CD4-positive, alpha-beta memory T cell (primary cell): ENCODE measurements at regions not wholly inside any gene's neighbourhood (a gene's known extent, or its start where the extent isn't known, plus 50 kb on each side); places are given as distances from the start of the nearest gene placed in this dataset.
"Not testable (repeated sequence)": the region's sequence is repeated elsewhere in the genome, so short reads cannot be mapped to it uniquely, and the experiment has no call there.

Experiments
- CTCF ChIA-PET: fragments of 350-600 bp; sonication (Branson Sonifier 250); formaldehyde crosslinking; loops from one replicate; lab custom pipeline; 2021; ENCODE audit warnings: inconsistent platforms; ENCODE audit not compliant: partially characterized antibody; lab: Charles Lee
- POLR2A ChIA-PET: fragments of 350-600 bp; sonication (Branson Sonifier 250); formaldehyde crosslinking; loops from one replicate; lab custom pipeline; 2021; ENCODE audit not compliant: partially characterized antibody; lab: Charles Lee
- DNase-seq, 5 donors: peaks; one replicate each; pipeline versions ENCODE4 v3.0.0 to v3.0.0-alpha.2; 2020 to 2022; ENCODE audit warnings: mixed read lengths in 1 of 5
- H3K27ac ChIP-seq: one replicate; pipeline ENCODE4 v1.7.0; 2013; ENCODE audit warnings: low read depth, low read length
- H3K27me3 ChIP-seq: 2 replicates; pipeline ENCODE4 v1.7.0; 2013; ENCODE audit warnings: mild to moderate bottlenecking, low read length, moderate library complexity; ENCODE audit not compliant: insufficient read depth
- H3K36me3 ChIP-seq: 2 replicates; pipeline ENCODE4 v1.7.0; 2013; ENCODE audit warnings: mild to moderate bottlenecking, low read length, moderate library complexity; ENCODE audit not compliant: insufficient read depth
- H3K4me1 ChIP-seq: 2 replicates; pipeline ENCODE4 v1.7.0; 2013; ENCODE audit warnings: mild to moderate bottlenecking, low read length, moderate library complexity; ENCODE audit not compliant: insufficient read depth
- H3K4me3 ChIP-seq, 2 donors: one replicate each; pipeline ENCODE4 v1.7.0; 2013; ENCODE audit warnings: low read length in 2 of 2, mild to moderate bottlenecking in 1 of 2
- H3K9me3 ChIP-seq, 2 donors: one replicate each; pipeline ENCODE4 v1.7.0; 2013; ENCODE audit warnings: low read length in 2 of 2, control low read depth in 1 of 2; ENCODE audit not compliant: control insufficient read depth in 1 of 2
- H3K27ac Mint-ChIP-seq, 7 donors: one replicate each; pipeline ENCODE4 v1.8.0; 2020 to 2021; ENCODE audit warnings: mixed read lengths in 7 of 7, mild to moderate bottlenecking in 6 of 7, inconsistent platforms in 3 of 7, moderate library complexity in 3 of 7
- H3K27me3 Mint-ChIP-seq, 2 donors: one replicate each; pipeline ENCODE4 v1.8.0; 2020 to 2021; ENCODE audit warnings: mixed read lengths in 2 of 2
- H3K36me3 Mint-ChIP-seq, 2 donors: one replicate each; pipeline ENCODE4 v1.8.0; 2020 to 2021; ENCODE audit warnings: mixed read lengths in 2 of 2, inconsistent platforms in 1 of 2, mild to moderate bottlenecking in 1 of 2
- H3K4me1 Mint-ChIP-seq, 4 donors: one replicate each; pipeline ENCODE4 v1.8.0; 2020 to 2021; ENCODE audit warnings: mixed read lengths in 4 of 4, mild to moderate bottlenecking in 1 of 4
- H3K4me3 Mint-ChIP-seq, 8 donors: one replicate each; pipeline ENCODE4 v1.8.0; 2020 to 2021; ENCODE audit warnings: mixed read lengths in 8 of 8, mild to moderate bottlenecking in 7 of 8, moderate library complexity in 6 of 8, inconsistent platforms in 3 of 8
- H3K9me3 Mint-ChIP-seq, 8 donors: one replicate each; pipeline ENCODE4 v1.8.0; 2020 to 2021; ENCODE audit warnings: mixed read lengths in 8 of 8, mild to moderate bottlenecking in 5 of 8, inconsistent platforms in 3 of 8, moderate library complexity in 1 of 8
- intact Hi-C: fragments of 100-400 bp; cut with micrococcal nuclease; formaldehyde crosslinking; loops from one replicate; pipeline ENCODE4 v1.15.1; 2023

GRCh38 chr5:14028938-14029584, 84.6 kb upstream of the DNAH5 start:
- no peaks in the 10 kb centered on the region for H3K36me3 Mint-ChIP-seq
- peaks cover 0 to 12% (median under 1%) of the 10 kb centered on the region in 8 donors for H3K9me3 Mint-ChIP-seq
- no peak overlapping the region for H3K27ac Mint-ChIP-seq
- Histone ChIP-seq H3K27me3 (no peaks in the 10 kb centered on the region), H3K27ac (no peak overlapping the region), H3K9me3 (no peaks in the 10 kb centered on the region), H3K4me3 (no peak overlapping the region), H3K36me3 (no peaks in the 10 kb centered on the region), H3K4me1 (no peaks in the 10 kb centered on the region)
- H3K4me1 Mint-ChIP-seq: no peaks in the 10 kb centered on the region
- H3K27me3 Mint-ChIP-seq: peaks cover 0 to 1% of the 10 kb centered on the region in 2 donors
- ChIA-PET CTCF (no interaction called here), POLR2A (no interaction called here)
- intact Hi-C loops: no loop called here
- DNase-seq: no peak
- no peak overlapping the region for H3K4me3 Mint-ChIP-seq

GRCh38 chr5:14028188-14028587, 83.7 kb upstream of the DNAH5 start:
- H3K4me3 ChIP-seq: no peak overlapping the region
- no peak overlapping the region for H3K27ac Mint-ChIP-seq
- CTCF ChIA-PET: no interaction called here
- POLR2A ChIA-PET: no interaction called here
- no peaks in the 10 kb centered on the region for H3K36me3 Mint-ChIP-seq
- no peaks in the 10 kb centered on the region for H3K27me3 ChIP-seq
- no peaks in the 10 kb centered on the region for H3K4me1 ChIP-seq
- no peak overlapping the region for H3K27ac ChIP-seq
- peaks cover 0 to 10% (median under 1%) of the 10 kb centered on the region in 8 donors for H3K9me3 Mint-ChIP-seq
- peaks cover 0 to 1% of the 10 kb centered on the region in 2 donors for H3K27me3 Mint-ChIP-seq
- H3K4me3 Mint-ChIP-seq: no peak overlapping the region
- H3K9me3 ChIP-seq: no peaks in the 10 kb centered on the region
- no peaks in the 10 kb centered on the region for H3K36me3 ChIP-seq
- intact Hi-C loops: no loop called here
- DNase-seq: no peak
- H3K4me1 Mint-ChIP-seq: no peaks in the 10 kb centered on the region

DNA sequence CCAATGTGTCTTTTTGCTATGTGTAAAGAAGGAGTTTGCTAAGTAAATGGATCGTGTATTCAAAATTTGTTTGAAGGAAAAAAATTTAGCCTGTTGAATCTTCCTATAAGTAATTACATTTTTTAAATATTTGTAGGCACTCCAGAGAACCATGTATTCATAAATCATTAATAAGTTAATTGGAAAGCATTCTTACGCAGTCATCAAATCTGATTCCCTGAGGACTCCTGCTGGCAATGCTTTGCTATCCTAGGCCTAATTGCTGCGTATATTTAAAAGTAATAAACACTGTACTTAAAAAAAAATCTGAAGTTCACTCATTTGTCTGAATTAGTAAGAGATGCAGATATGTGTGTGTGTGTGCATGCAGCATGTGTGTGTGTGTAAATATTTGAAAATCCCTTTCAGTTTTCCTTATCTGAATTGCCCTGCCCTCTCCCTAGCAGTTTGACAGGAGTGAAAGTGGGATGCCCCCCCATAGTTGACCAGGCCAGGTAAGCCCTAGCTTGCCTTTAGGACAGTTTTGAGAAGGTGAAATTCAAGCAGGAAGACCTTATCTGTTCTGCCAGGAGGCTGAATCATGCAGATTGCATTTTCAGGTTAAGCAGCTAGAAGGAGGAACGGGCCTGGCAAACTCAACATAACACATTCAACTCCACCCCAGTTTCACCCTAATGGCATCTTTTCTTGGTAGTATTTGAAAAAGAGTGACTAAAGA, 81.2 kb upstream of the DNAH5 start:
- no peak overlapping the region for H3K4me3 Mint-ChIP-seq
- H3K27me3 Mint-ChIP-seq: peaks cover 0 to 1% of the 10 kb centered on the region in 2 donors
- no peaks in the 10 kb centered on the region for H3K36me3 ChIP-seq
- no peaks in the 10 kb centered on the region for H3K27me3 ChIP-seq
- H3K27ac ChIP-seq: no peak overlapping the region
- H3K4me1 ChIP-seq: no peaks in the 10 kb centered on the region
- H3K36me3 Mint-ChIP-seq: no peaks in the 10 kb centered on the region
- POLR2A ChIA-PET: no interaction called here
- intact Hi-C loops: no loop called here
- H3K4me3 ChIP-seq: no peak overlapping the region
- H3K9me3 ChIP-seq: no peaks in the 10 kb centered on the region
- H3K4me1 Mint-ChIP-seq: no peaks in the 10 kb centered on the region
- CTCF ChIA-PET: no interaction called here
- H3K27ac Mint-ChIP-seq: no peak overlapping the region
- H3K9me3 Mint-ChIP-seq: peaks cover 0 to 11% (median under 1%) of the 10 kb centered on the region in 8 donors
- no peak for DNase-seq

GRCh38 chr5:14022971-14023370, 78.5 kb upstream of the DNAH5 start:
- Mint-ChIP-seq H3K27me3 (peaks cover 1 to 3% of the 10 kb centered on the region in 2 donors), H3K4me1 (no peaks in the 10 kb centered on the region), H3K9me3 (peaks cover 0 to 14% (median 1%) of the 10 kb centered on the region in 8 donors), H3K27ac (no peak overlapping the region), H3K4me3 (no peak overlapping the region), H3K36me3 (no peaks in the 10 kb centered on the region)
- POLR2A ChIA-PET: no interaction called here
- no peak overlapping the region for H3K4me3 ChIP-seq
- no peaks in the 10 kb centered on the region for H3K9me3 ChIP-seq
- CTCF ChIA-PET: no interaction called here
- no peak for DNase-seq
- H3K27ac ChIP-seq: no peak overlapping the region
- intact Hi-C loops: no loop called here
- no peaks in the 10 kb centered on the region for H3K4me1 ChIP-seq
- no peaks in the 10 kb centered on the region for H3K27me3 ChIP-seq
- H3K36me3 ChIP-seq: no peaks in the 10 kb centered on the region

- H3K27me3 Mint-ChIP-seq, H3K9me3 ChIP-seq, H3K27ac Mint-ChIP-seq, H3K36me3 ChIP-seq, DNase-seq, H3K4me3 ChIP-seq, H3K4me3 Mint-ChIP-seq, POLR2A ChIA-PET, intact Hi-C loops, H3K36me3 Mint-ChIP-seq, H3K9me3 Mint-ChIP-seq, CTCF ChIA-PET, H3K4me1 Mint-ChIP-seq, H3K4me1 ChIP-seq, H3K27ac ChIP-seq, H3K27me3 ChIP-seq: not testable (repeated sequence)
Observed at GRCh38 chr5:14020944-14021343, 76.5 kb upstream of the DNAH5 start.

DNA sequence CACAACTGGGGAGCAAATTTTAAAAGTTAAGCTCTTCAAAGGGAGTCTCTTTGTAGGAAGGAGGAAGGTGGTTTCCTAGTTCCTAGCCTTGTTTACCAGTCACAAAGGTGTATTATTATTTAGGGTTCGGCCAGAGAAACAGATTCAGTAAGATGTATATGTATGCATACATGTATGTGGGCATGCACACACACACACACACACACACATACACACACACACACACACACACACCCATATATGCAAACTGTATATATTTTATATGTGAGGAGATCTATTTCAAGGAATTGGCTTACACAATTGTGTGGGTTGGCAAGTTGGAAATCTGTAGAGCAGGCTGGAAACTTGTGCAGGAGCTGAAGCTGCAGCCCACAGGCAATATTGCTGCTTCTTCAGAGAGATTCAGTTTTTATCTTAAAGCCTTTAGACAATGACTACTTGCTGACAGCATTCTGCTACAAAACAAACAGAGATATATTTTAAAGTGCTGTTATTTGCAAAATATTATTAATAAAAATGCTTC, 75.3 kb upstream of the DNAH5 start:
- DNase-seq: no peak
- Mint-ChIP-seq H3K4me1 (no peaks in the 10 kb centered on the region), H3K4me3 (no peak overlapping the region), H3K27ac (no peak overlapping the region), H3K9me3 (peaks cover 0 to 10% (median 0%) of the 10 kb centered on the region in 8 donors), H3K27me3 (peaks cover 1 to 3% of the 10 kb centered on the region in 2 donors), H3K36me3 (no peaks in the 10 kb centered on the region)
- Histone ChIP-seq H3K27me3 (no peaks in the 10 kb centered on the region), H3K27ac (no peak overlapping the region), H3K4me3 (no peak overlapping the region), H3K36me3 (no peaks in the 10 kb centered on the region), H3K9me3 (no peaks in the 10 kb centered on the region), H3K4me1 (no peaks in the 10 kb centered on the region)
- POLR2A ChIA-PET: no interaction called here
- CTCF ChIA-PET: no interaction called here
- intact Hi-C loops: no loop called here

- peaks cover 0 to 10% (median 1%) of the 10 kb centered on the region in 8 donors for H3K9me3 Mint-ChIP-seq
- intact Hi-C loops: no loop called here
- POLR2A ChIA-PET: no interaction called here
Observed at GRCh38 chr5:14017904-14018303, 73.4 kb upstream of the DNAH5 start.

More at GRCh38 chr5:14017904-14018303, 73.4 kb upstream of the DNAH5 start:
- Histone ChIP-seq H3K4me3 (no peak overlapping the region), H3K36me3 (no peaks in the 10 kb centered on the region), H3K27ac (no peak overlapping the region), H3K27me3 (no peaks in the 10 kb centered on the region), H3K4me1 (no peaks in the 10 kb centered on the region), H3K9me3 (no peaks in the 10 kb centered on the region)
- H3K4me3 Mint-ChIP-seq: no peak overlapping the region
- no peak for DNase-seq
- peaks cover 3 to 5% of the 10 kb centered on the region in 2 donors for H3K27me3 Mint-ChIP-seq
- CTCF ChIA-PET: no interaction called here
- peaks cover 0 to under 1% (median 0%) of the 10 kb centered on the region in 4 donors for H3K4me1 Mint-ChIP-seq
- no peaks in the 10 kb centered on the region for H3K36me3 Mint-ChIP-seq
- H3K27ac Mint-ChIP-seq: no peak overlapping the region
